Adrenal gland (tissue), 5 donors: ENCODE measurements at regions not wholly inside any gene's neighbourhood (a gene's known extent, or its start where the extent isn't known, plus 50 kb on each side); places are given as distances from the start of the nearest gene placed in this dataset.

ENCODE experiments used
- CTCF ChIP-seq, 6 experiments: fragments of 450-650 bp in 4 of 6; fragments of 200-600 bp in 2 of 6; sonication (generic) in 1 of 6; IDR thresholded peaks; 1 replicate in 5 of 6; 2 replicates in 1 of 6; pipeline versions ENCODE4 v1.5.1 to v1.8.0; 2016 to 2021; ENCODE audit warnings: antibody characterized with exemption in 6 of 6, mild to moderate bottlenecking in 2 of 6, moderate library complexity in 1 of 6
- POLR2A ChIP-seq, 2 donors: fragments of 450-650 bp; IDR thresholded peaks; one replicate each; pipeline ENCODE4 v1.6.1; 2017; ENCODE audit warnings: antibody characterized with exemption in 2 of 2, mild to moderate bottlenecking in 2 of 2, moderate library complexity in 1 of 2
- donor health status: DM: no; HTN: no; CAD: no.

- no peak for TF ChIP-seq CTCF (IDR thresholded peaks at IDR 0.05)
- TF ChIP-seq POLR2A (IDR thresholded peaks at IDR 0.05), result no peak
These were observed 89.8 kb upstream of the TGIF1 start for GRCh38 chr18:3360211-3360610.
